Lung (tissue), 11 donors: ENCODE measurements at regions not wholly inside any gene's neighbourhood (a gene's known extent, or its start where the extent isn't known, plus 50 kb on each side); places are given as distances from the start of the nearest gene placed in this dataset.

Experiments
- ATAC-seq: fragments of 200-7000 bp; cut with Tn5 transposase; one replicate; pipeline ENCODE4 v1.9.1; 2020; ENCODE audit warnings: moderate number of reproducible peaks; ENCODE audit not compliant: insufficient read depth, low FRiP score
- DNase-seq, 3 donors: peaks; one replicate each; pipeline ENCODE4 v3.0.0-alpha.2; 2013 to 2017
- H3K27ac ChIP-seq, 2 donors: one replicate each; pipeline ENCODE4 v1.5.1; 2013; ENCODE audit warnings: mild to moderate bottlenecking in 2 of 2, moderate library complexity in 2 of 2, control low read depth in 1 of 2, inconsistent platforms in 1 of 2, low read depth in 1 of 2, low read length in 1 of 2
- H3K27me3 ChIP-seq, 3 donors: one replicate each; pipeline ENCODE4 v1.5.1; 2013; ENCODE audit warnings: low read length in 2 of 3; ENCODE audit not compliant: control insufficient read depth in 3 of 3, insufficient read depth in 3 of 3
- H3K36me3 ChIP-seq, 4 donors: one replicate each; pipeline ENCODE4 v1.5.1; 2013; ENCODE audit warnings: low read length in 4 of 4, mild to moderate bottlenecking in 1 of 4, moderate library complexity in 1 of 4; ENCODE audit not compliant: control insufficient read depth in 4 of 4, insufficient read depth in 4 of 4
- H3K4me1 ChIP-seq, 5 donors: one replicate each; pipeline ENCODE4 v1.5.1; 2013; ENCODE audit warnings: low read length in 5 of 5, mild to moderate bottlenecking in 2 of 5, moderate library complexity in 1 of 5; ENCODE audit not compliant: control insufficient read depth in 5 of 5, insufficient read depth in 5 of 5
- H3K4me3 ChIP-seq: one replicate; pipeline ENCODE4 v1.5.1; 2013; ENCODE audit warnings: mild to moderate bottlenecking, control low read depth, moderate library complexity
- H3K9ac ChIP-seq, 2 donors: one replicate each; pipeline ENCODE4 v1.5.1; 2013; ENCODE audit warnings: low read length in 2 of 2, control low read depth in 1 of 2; ENCODE audit not compliant: insufficient read depth in 1 of 2
- H3K9me3 ChIP-seq, 4 donors: one replicate each; pipeline ENCODE4 v1.5.1; 2013; ENCODE audit warnings: low read length in 3 of 4, mild to moderate bottlenecking in 1 of 4, moderate library complexity in 1 of 4; ENCODE audit not compliant: control insufficient read depth in 4 of 4, insufficient read depth in 3 of 4
- CTCF ChIP-seq: IDR thresholded peaks from 2 replicates; pipeline ENCODE4 v1.5.1; 2012; ENCODE audit warnings: mild to moderate bottlenecking; ENCODE audit errors: control extremely low read depth, extremely low read depth
- WGBS, 2 donors: extraction: QIAGEN DNeasy Blood & Tissue Kit; methylation state at CpG; one replicate each; pipeline ENCODE4 v1.1.7; 2013; 5-methylcytosine and 5-hydroxymethylcytosine counted together
- donor health status: control.
- donor health status: control.
- donor health status: Bipolar disorder and iron deficiency.
- donor health status: healthy.
- donor health status: DM: yes; HTN: yes; CAD: no.

- Histone ChIP-seq H3K27ac (no peak overlapping the region), H3K4me3 (no peak overlapping the region), H3K27me3 (no peaks in the 10 kb centered on the region), H3K36me3 (no peaks in the 10 kb centered on the region), H3K9ac (no peak overlapping the region), H3K9me3 (no peaks in the 10 kb centered on the region), H3K4me1 (no peaks in the 10 kb centered on the region)
- DNase-seq, result no peak
- no peak for ATAC-seq
- TF ChIP-seq CTCF, result no peak
- 61 to 62% methylated on average over 2 of the region's 2 CpGs for WGBS, 2 donors
These were observed 198.9 kb downstream of the ADCYAP1 start for GRCh38 chr18:1103537-1103936.

- no peak for ATAC-seq
- peak in 2 of 3 donors; percentile 9 to 11 for DNase-seq
- no peak for TF ChIP-seq CTCF
These were observed 199.7 kb downstream of the ADCYAP1 start for GRCh38 chr18:1104181-1104881.

GRCh38 chr18:1124495-1124894 is 219.8 kb downstream of the ADCYAP1 start:
- TF ChIP-seq CTCF, result no peak
- Histone ChIP-seq H3K4me1 (no peaks in the 10 kb centered on the region), H3K4me3 (no peak overlapping the region), H3K36me3 (no peaks in the 10 kb centered on the region), H3K27me3 (no peaks in the 10 kb centered on the region), H3K9ac (no peak overlapping the region), H3K9me3 (no peaks in the 10 kb centered on the region), H3K27ac (no peak overlapping the region)
- DNase-seq (no peak), ATAC-seq (no peak)
- WGBS, 2 donors, result 95 to 97% methylated on average over 2 of the region's 2 CpGs

More at GRCh38 chr18:1104181-1104881, 199.7 kb downstream of the ADCYAP1 start:
- H3K27ac ChIP-seq, result no peak overlapping the region
- 55 to 70% methylated on average over 4 of the region's 4 CpGs for WGBS, 2 donors
- H3K4me3 ChIP-seq, result no peak overlapping the region
- H3K27me3 ChIP-seq, result no peaks in the 10 kb centered on the region
- H3K9ac ChIP-seq, result no peak overlapping the region
- no peaks in the 10 kb centered on the region for H3K36me3 ChIP-seq
- H3K4me1 ChIP-seq, result no peaks in the 10 kb centered on the region
- H3K9me3 ChIP-seq, result no peaks in the 10 kb centered on the region

GRCh38 chr18:1133541-1133940 is 228.9 kb downstream of the ADCYAP1 start:
- no peak for DNase-seq
- Histone ChIP-seq H3K36me3 (no peaks in the 10 kb centered on the region), H3K4me3 (no peak overlapping the region), H3K27ac (no peak overlapping the region), H3K9me3 (peaks cover 0 to 2% (median 0%) of the 10 kb centered on the region in 4 donors), H3K9ac (no peak overlapping the region), H3K4me1 (no peaks in the 10 kb centered on the region), H3K27me3 (no peaks in the 10 kb centered on the region)
- WGBS, 2 donors, result 59 to 72% methylated on average over 2 of the region's 2 CpGs
- no peak for ATAC-seq
- no peak for TF ChIP-seq CTCF
